ENCODE measurements at regions not wholly inside any gene's neighbourhood (a gene's known extent, or its start where the extent isn't known, plus 50 kb on each side); places are given as distances from the start of the nearest gene placed in this dataset.

- TF ChIP-seq CTCF (IDR thresholded peaks at IDR 0.05; ENCODE audit: insufficient read depth, low read length) (no peak), REST (IDR thresholded peaks at IDR 0.05; ENCODE audit: insufficient replicate concordance, low read depth) (no peak), POLR2AphosphoS5 (IDR thresholded peaks at IDR 0.05; ENCODE audit: low read depth) (no peak)
Observed at GRCh38 chr6:14709900-14710299, 536.0 kb upstream of the JARID2 start.

Data from HL-60 (cell line).